ENCODE measurements at regions not wholly inside any gene's neighbourhood (a gene's known extent, or its start where the extent isn't known, plus 50 kb on each side); places are given as distances from the start of the nearest gene placed in this dataset.

- Histone ChIP-seq H3K4me3 (ENCODE audit: low read depth in 1 of 3, low read length in 3 of 3) (no peak overlapping the region), H3K4me1 (ENCODE audit: control insufficient read depth in 4 of 4, insufficient read depth in 4 of 4, low read length in 3 of 4) (no peaks in the 10 kb centered on the region), H3K27ac (ENCODE audit: low read depth in 1 of 2, low read length in 2 of 2) (no peak overlapping the region), H3K27me3 (ENCODE audit: control insufficient read depth in 4 of 4, insufficient read depth in 4 of 4, low read length in 3 of 4) (no peaks in the 10 kb centered on the region), H3K9ac (ENCODE audit: low read depth in 1 of 2, low read length in 2 of 2) (no peak overlapping the region), H3K36me3 (ENCODE audit: control insufficient read depth in 4 of 4, insufficient read depth in 3 of 4, low read depth in 1 of 4, low read length in 3 of 4) (no peaks in the 10 kb centered on the region), H3K9me3 (ENCODE audit: control insufficient read depth in 4 of 4, low read length in 3 of 4) (no peaks in the 10 kb centered on the region)
- TF ChIP-seq NR2F2 (IDR thresholded peaks at IDR 0.05): no peak
- no peak for DNase-seq (ENCODE audit: low spot score)
Measured at GRCh38 chr17:77599699-77600098, 358.8 kb upstream of the TNRC6C start.

- no peak overlapping the region for H3K4me3 ChIP-seq (ENCODE audit: low read depth in 1 of 3, low read length in 3 of 3)
- H3K4me1 ChIP-seq (ENCODE audit: control insufficient read depth in 4 of 4, insufficient read depth in 4 of 4, low read length in 3 of 4): no peaks in the 10 kb centered on the region
- H3K27ac ChIP-seq (ENCODE audit: low read depth in 1 of 2, low read length in 2 of 2): no peak overlapping the region
- H3K9me3 ChIP-seq (ENCODE audit: control insufficient read depth in 4 of 4, low read length in 3 of 4): no peaks in the 10 kb centered on the region
- 85% methylated on average over 9 of the region's 9 CpGs for WGBS
- H3K27me3 ChIP-seq (ENCODE audit: control insufficient read depth in 4 of 4, insufficient read depth in 4 of 4, low read length in 3 of 4): no peaks in the 10 kb centered on the region
- TF ChIP-seq YY1 (IDR thresholded peaks at IDR 0.05) (no peak), REST (IDR thresholded peaks at IDR 0.05) (no peak), CTCF (IDR thresholded peaks at IDR 0.05; ENCODE audit: low read depth, low read length, missing input control) (no peak), ATF3 (IDR thresholded peaks at IDR 0.05) (no peak), MAX (IDR thresholded peaks at IDR 0.05) (no peak), EGR1 (IDR thresholded peaks at IDR 0.05; ENCODE audit: low read depth in 2 of 2) (no peak), FOXA2 (IDR thresholded peaks at IDR 0.05) (no peak)
- H3K36me3 ChIP-seq (ENCODE audit: control insufficient read depth in 4 of 4, insufficient read depth in 3 of 4, low read depth in 1 of 4, low read length in 3 of 4): no peaks in the 10 kb centered on the region
- DNase-seq (ENCODE audit: low spot score): no peak
- no peak overlapping the region for H3K9ac ChIP-seq (ENCODE audit: low read depth in 1 of 2, low read length in 2 of 2)
Measured at GRCh38 chr17:77600346-77600745, 358.2 kb upstream of the TNRC6C start.

GRCh38 chr17:77601054-77601979, 357.2 kb upstream of the TNRC6C start:
- no peaks in the 10 kb centered on the region for H3K9me3 ChIP-seq (ENCODE audit: control insufficient read depth in 4 of 4, low read length in 3 of 4)
- H3K27ac ChIP-seq (ENCODE audit: low read depth in 1 of 2, low read length in 2 of 2): peak overlapping the region in 1 of 2 donors; percentile 26
- H3K4me1 ChIP-seq (ENCODE audit: control insufficient read depth in 4 of 4, insufficient read depth in 4 of 4, low read length in 3 of 4): no peaks in the 10 kb centered on the region
- DNase-seq (ENCODE audit: low spot score): no peak
- H3K36me3 ChIP-seq (ENCODE audit: control insufficient read depth in 4 of 4, insufficient read depth in 3 of 4, low read depth in 1 of 4, low read length in 3 of 4): no peaks in the 10 kb centered on the region
- H3K4me3 ChIP-seq (ENCODE audit: low read depth in 1 of 3, low read length in 3 of 3): no peak overlapping the region
- 76% methylated on average over 18 of the region's 18 CpGs for WGBS
- no peaks in the 10 kb centered on the region for H3K27me3 ChIP-seq (ENCODE audit: control insufficient read depth in 4 of 4, insufficient read depth in 4 of 4, low read length in 3 of 4)
- H3K9ac ChIP-seq (ENCODE audit: low read depth in 1 of 2, low read length in 2 of 2): no peak overlapping the region
- TF ChIP-seq RXRA (IDR thresholded peaks at IDR 0.05) (no peak), EGR1 (IDR thresholded peaks at IDR 0.05; ENCODE audit: low read depth in 2 of 2) (no peak), FOXA1 (IDR thresholded peaks at IDR 0.05) (no peak), MAX (IDR thresholded peaks at IDR 0.05) (no peak), CTCF (IDR thresholded peaks at IDR 0.05; ENCODE audit: low read depth, low read length, missing input control) (no peak), JUND (IDR thresholded peaks at IDR 0.05) (no peak), RAD21 (IDR thresholded peaks at IDR 0.05) (no peak), ATF3 (IDR thresholded peaks at IDR 0.05) (no peak), REST (IDR thresholded peaks at IDR 0.05) (no peak)

Data from liver (tissue), 8 donors.